SK-N-SH treated with all-trans-retinoic acid at 6 μM for 48 hours (cell line): ENCODE measurements at regions not wholly inside any gene's neighbourhood (a gene's known extent, or its start where the extent isn't known, plus 50 kb on each side); places are given as distances from the start of the nearest gene placed in this dataset.

ENCODE experiments used
- ATAC-seq: fragments of 200-7000 bp; cut with Tn5 transposase; 3 replicates; pipeline ENCODE4 v1.9.1; 2020; ENCODE audit warnings: mild to moderate bottlenecking, moderate library complexity
- ARNTL ChIP-seq: fragments of 450-650 bp; formaldehyde crosslinking; IDR thresholded peaks from 2 replicates; pipeline ENCODE4 v1.5.0; 2020; ENCODE audit warnings: low read depth, mild to moderate bottlenecking, moderate library complexity, borderline replicate concordance
- BACH2 ChIP-seq: fragments of 250-450 bp; sonication (Bioruptor Pico); IDR thresholded peaks from 2 replicates; pipeline ENCODE4 v1.9.0; 2021; ENCODE audit warnings: mild to moderate bottlenecking, borderline replicate concordance
- ESRRG ChIP-seq: fragments of 250-450 bp; sonication (Bioruptor Pico); IDR thresholded peaks from 2 replicates; pipeline ENCODE4 v1.6.1; 2021; ENCODE audit warnings: mild to moderate bottlenecking
- GLIS3 ChIP-seq: fragments of 250-450 bp; sonication (Bioruptor Pico); IDR thresholded peaks from 2 replicates; pipeline ENCODE4 v1.5.0; 2020; ENCODE audit warnings: mild to moderate bottlenecking, moderate library complexity
- ISL1 ChIP-seq: fragments of 250-450 bp; sonication (Bioruptor Pico); IDR thresholded peaks from 2 replicates; pipeline ENCODE4 v2.1.2; 2022; ENCODE audit warnings: mild to moderate bottlenecking, moderate library complexity
- OSR1 ChIP-seq: fragments of 250-450 bp; sonication (Bioruptor Pico); IDR thresholded peaks from 2 replicates; pipeline ENCODE4 v1.8.0; 2022; ENCODE audit warnings: moderate library complexity, mild to moderate bottlenecking, inconsistent platforms
- POU6F1 ChIP-seq: fragments of 250-450 bp; sonication (Bioruptor Pico); IDR thresholded peaks from 2 replicates; pipeline ENCODE4 v1.8.0; 2021; ENCODE audit warnings: low read depth, mild to moderate bottlenecking, moderate library complexity, borderline replicate concordance
- RARB ChIP-seq: fragments of 250-450 bp; sonication (Bioruptor Pico); IDR thresholded peaks from 2 replicates; pipeline ENCODE4 v1.8.0; 2021; ENCODE audit warnings: mild to moderate bottlenecking, moderate library complexity
- SNAI2 ChIP-seq: fragments of 250-450 bp; sonication (Bioruptor Pico); IDR thresholded peaks from 2 replicates; pipeline ENCODE4 v1.5.0; 2020; ENCODE audit warnings: mild to moderate bottlenecking, moderate library complexity
- TCF4 ChIP-seq: fragments of 250-450 bp; sonication (Bioruptor Pico); IDR thresholded peaks from 2 replicates; pipeline ENCODE4 v1.8.0; 2021; ENCODE audit warnings: mild to moderate bottlenecking, moderate library complexity, borderline replicate concordance
- TOX ChIP-seq: fragments of 250-450 bp; sonication (Bioruptor Pico); IDR thresholded peaks from 2 replicates; pipeline ENCODE4 v1.8.0; 2021; ENCODE audit warnings: mild to moderate bottlenecking, moderate library complexity, borderline replicate concordance
- ZC3H10 ChIP-seq: fragments of 250-450 bp; sonication (Bioruptor Pico); IDR thresholded peaks from 2 replicates; pipeline ENCODE4 v1.5.1; 2021; ENCODE audit warnings: mild to moderate bottlenecking, moderate library complexity
- ZFP3 ChIP-seq: fragments of 250-450 bp; sonication (Bioruptor Pico); IDR thresholded peaks from 2 replicates; pipeline ENCODE4 v1.5.0; 2020; ENCODE audit warnings: mild to moderate bottlenecking, moderate library complexity
- ZFP30 ChIP-seq: fragments of 450-650 bp; formaldehyde crosslinking; IDR thresholded peaks from 2 replicates; pipeline ENCODE4 v1.5.0; 2022; ENCODE audit warnings: mild to moderate bottlenecking, moderate library complexity
- ZNF565 ChIP-seq: fragments of 450-650 bp; formaldehyde crosslinking; conservative IDR thresholded peaks from 2 replicates; pipeline ENCODE4 v1.5.0; 2020; ENCODE audit warnings: low read depth, mild to moderate bottlenecking, moderate library complexity
- ZNF70 ChIP-seq: fragments of 450-650 bp; formaldehyde crosslinking; IDR thresholded peaks from 2 replicates; pipeline ENCODE4 v1.5.0; 2020; ENCODE audit warnings: mild to moderate bottlenecking, moderate library complexity
- ZNF8 ChIP-seq: fragments of 450-650 bp; formaldehyde crosslinking; IDR thresholded peaks from 2 replicates; pipeline ENCODE4 v1.5.0; 2020; ENCODE audit warnings: mild to moderate bottlenecking, moderate library complexity
- TF ChIP-seq, protein P1 (sequence below): fragments of 250-450 bp; sonication (Bioruptor Pico); IDR thresholded peaks from 2 replicates; pipeline ENCODE4 v1.5.0; 2020; ENCODE audit warnings: mild to moderate bottlenecking, moderate library complexity
- TF ChIP-seq, protein P2 (sequence below): fragments of 250-450 bp; sonication (Bioruptor Pico); IDR thresholded peaks from 2 replicates; pipeline ENCODE4 v1.5.1; 2021; ENCODE audit warnings: mild to moderate bottlenecking, moderate library complexity
- TF ChIP-seq, protein P3 (sequence below): fragments of 250-450 bp; sonication (Bioruptor Pico); IDR thresholded peaks from 2 replicates; pipeline ENCODE4 v1.5.1; 2020; ENCODE audit warnings: low read depth, mild to moderate bottlenecking, moderate library complexity
- TF ChIP-seq, protein P4 (sequence below): fragments of 250-450 bp; sonication (Bioruptor Pico); IDR thresholded peaks from 2 replicates; pipeline ENCODE4 v1.8.0; 2020; ENCODE audit warnings: mild to moderate bottlenecking, moderate library complexity, borderline replicate concordance

- ATAC-seq, result no peak
- TF ChIP-seq RARB (CRISPR knock-in tag) (no peak), TCF4 (CRISPR knock-in tag) (no peak), BACH2 (CRISPR knock-in tag) (no peak), SNAI2 (CRISPR knock-in tag) (no peak), ZNF70 (CRISPR knock-in tag) (no peak), ZNF565 (CRISPR knock-in tag) (no peak), TOX (CRISPR knock-in tag) (no peak), ZNF8 (CRISPR knock-in tag) (no peak), ZFP3 (CRISPR knock-in tag) (no peak), ISL1 (CRISPR knock-in tag) (no peak), ZC3H10 (CRISPR knock-in tag) (no peak), ZFP30 (CRISPR knock-in tag) (no peak), OSR1 (CRISPR knock-in tag) (no peak)
- TF ChIP-seq, protein P1, sequence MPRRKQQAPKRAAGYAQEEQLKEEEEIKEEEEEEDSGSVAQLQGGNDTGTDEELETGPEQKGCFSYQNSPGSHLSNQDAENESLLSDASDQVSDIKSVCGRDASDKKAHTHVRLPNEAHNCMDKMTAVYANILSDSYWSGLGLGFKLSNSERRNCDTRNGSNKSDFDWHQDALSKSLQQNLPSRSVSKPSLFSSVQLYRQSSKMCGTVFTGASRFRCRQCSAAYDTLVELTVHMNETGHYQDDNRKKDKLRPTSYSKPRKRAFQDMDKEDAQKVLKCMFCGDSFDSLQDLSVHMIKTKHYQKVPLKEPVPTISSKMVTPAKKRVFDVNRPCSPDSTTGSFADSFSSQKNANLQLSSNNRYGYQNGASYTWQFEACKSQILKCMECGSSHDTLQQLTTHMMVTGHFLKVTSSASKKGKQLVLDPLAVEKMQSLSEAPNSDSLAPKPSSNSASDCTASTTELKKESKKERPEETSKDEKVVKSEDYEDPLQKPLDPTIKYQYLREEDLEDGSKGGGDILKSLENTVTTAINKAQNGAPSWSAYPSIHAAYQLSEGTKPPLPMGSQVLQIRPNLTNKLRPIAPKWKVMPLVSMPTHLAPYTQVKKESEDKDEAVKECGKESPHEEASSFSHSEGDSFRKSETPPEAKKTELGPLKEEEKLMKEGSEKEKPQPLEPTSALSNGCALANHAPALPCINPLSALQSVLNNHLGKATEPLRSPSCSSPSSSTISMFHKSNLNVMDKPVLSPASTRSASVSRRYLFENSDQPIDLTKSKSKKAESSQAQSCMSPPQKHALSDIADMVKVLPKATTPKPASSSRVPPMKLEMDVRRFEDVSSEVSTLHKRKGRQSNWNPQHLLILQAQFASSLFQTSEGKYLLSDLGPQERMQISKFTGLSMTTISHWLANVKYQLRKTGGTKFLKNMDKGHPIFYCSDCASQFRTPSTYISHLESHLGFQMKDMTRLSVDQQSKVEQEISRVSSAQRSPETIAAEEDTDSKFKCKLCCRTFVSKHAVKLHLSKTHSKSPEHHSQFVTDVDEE, result no peak
- TF ChIP-seq, protein P2, sequence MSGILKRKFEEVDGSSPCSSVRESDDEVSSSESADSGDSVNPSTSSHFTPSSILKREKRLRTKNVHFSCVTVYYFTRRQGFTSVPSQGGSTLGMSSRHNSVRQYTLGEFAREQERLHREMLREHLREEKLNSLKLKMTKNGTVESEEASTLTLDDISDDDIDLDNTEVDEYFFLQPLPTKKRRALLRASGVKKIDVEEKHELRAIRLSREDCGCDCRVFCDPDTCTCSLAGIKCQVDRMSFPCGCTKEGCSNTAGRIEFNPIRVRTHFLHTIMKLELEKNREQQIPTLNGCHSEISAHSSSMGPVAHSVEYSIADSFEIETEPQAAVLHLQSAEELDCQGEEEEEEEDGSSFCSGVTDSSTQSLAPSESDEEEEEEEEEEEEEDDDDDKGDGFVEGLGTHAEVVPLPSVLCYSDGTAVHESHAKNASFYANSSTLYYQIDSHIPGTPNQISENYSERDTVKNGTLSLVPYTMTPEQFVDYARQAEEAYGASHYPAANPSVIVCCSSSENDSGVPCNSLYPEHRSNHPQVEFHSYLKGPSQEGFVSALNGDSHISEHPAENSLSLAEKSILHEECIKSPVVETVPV (CRISPR knock-in tag), result no peak
- TF ChIP-seq, protein P3, sequence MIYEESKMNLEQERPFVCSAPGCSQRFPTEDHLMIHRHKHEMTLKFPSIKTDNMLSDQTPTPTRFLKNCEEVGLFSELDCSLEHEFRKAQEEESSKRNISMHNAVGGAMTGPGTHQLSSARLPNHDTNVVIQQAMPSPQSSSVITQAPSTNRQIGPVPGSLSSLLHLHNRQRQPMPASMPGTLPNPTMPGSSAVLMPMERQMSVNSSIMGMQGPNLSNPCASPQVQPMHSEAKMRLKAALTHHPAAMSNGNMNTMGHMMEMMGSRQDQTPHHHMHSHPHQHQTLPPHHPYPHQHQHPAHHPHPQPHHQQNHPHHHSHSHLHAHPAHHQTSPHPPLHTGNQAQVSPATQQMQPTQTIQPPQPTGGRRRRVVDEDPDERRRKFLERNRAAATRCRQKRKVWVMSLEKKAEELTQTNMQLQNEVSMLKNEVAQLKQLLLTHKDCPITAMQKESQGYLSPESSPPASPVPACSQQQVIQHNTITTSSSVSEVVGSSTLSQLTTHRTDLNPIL (CRISPR knock-in tag), result no peak
- TF ChIP-seq, protein P4, sequence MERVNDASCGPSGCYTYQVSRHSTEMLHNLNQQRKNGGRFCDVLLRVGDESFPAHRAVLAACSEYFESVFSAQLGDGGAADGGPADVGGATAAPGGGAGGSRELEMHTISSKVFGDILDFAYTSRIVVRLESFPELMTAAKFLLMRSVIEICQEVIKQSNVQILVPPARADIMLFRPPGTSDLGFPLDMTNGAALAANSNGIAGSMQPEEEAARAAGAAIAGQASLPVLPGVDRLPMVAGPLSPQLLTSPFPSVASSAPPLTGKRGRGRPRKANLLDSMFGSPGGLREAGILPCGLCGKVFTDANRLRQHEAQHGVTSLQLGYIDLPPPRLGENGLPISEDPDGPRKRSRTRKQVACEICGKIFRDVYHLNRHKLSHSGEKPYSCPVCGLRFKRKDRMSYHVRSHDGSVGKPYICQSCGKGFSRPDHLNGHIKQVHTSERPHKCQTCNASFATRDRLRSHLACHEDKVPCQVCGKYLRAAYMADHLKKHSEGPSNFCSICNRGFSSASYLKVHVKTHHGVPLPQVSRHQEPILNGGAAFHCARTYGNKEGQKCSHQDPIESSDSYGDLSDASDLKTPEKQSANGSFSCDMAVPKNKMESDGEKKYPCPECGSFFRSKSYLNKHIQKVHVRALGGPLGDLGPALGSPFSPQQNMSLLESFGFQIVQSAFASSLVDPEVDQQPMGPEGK (CRISPR knock-in tag), result no peak
Measured at GRCh38 chr2:121149384-121149783, 135.6 kb downstream of the TFCP2L1 start.

DNA sequence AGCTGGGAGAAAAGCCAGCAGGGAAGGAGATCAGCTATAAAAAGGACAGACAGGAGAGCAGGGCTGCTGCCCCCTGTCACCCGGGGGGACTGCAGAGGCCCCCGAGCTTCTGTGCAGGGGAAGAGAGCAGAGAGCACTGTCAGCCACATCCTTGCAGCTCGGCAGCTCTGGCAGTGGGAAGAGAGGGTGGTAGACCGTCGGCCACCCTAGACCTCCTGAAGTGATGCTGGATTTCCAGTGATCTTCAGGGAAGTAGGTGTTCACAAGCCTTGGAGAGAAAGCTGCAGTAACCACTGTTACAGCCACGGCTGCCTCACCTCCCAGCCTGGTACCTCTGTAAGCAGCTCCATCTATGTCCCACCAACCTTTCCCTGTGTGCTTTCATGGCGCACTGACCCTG lies 134.9 kb downstream of the TFCP2L1 start:
- no peak for ATAC-seq
- TF ChIP-seq ZC3H10 (CRISPR knock-in tag), result no peak
- no peak for TF ChIP-seq POU6F1
- no peak for TF ChIP-seq GLIS3 (CRISPR knock-in tag)
- no peak for TF ChIP-seq ZNF70 (CRISPR knock-in tag)
- TF ChIP-seq, protein P3 (CRISPR knock-in tag), result no peak
- TF ChIP-seq, all 23 proteins: peak for 0

DNA sequence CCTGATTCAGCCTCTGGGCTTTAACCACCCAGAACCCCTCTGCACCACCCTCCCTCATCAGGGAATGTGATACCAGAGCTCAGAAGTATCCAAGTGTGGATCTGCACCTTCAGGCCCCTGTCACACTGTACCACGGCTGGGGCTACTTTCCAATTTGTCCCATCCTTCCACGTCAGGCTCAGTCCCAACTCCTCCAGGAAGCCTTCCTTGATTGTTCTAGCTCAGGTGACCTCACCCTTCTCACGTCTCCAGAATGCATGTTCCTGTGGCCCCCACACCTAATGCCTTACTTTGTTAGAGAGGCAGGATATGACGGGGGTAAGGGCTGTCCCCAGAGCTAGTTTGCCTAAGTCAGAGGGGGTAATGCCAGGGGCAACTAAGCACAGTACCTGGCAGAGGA lies 134.3 kb downstream of the TFCP2L1 start:
- no peak for ATAC-seq
- TF ChIP-seq TCF4 (CRISPR knock-in tag), result no peak
- no peak for TF ChIP-seq SNAI2 (CRISPR knock-in tag)
- TF ChIP-seq, protein P1, result no peak
- TF ChIP-seq, protein P2 (CRISPR knock-in tag), result no peak
- no peak for TF ChIP-seq ESRRG (CRISPR knock-in tag)
- TF ChIP-seq ZFP30 (CRISPR knock-in tag), result no peak
- no peak for TF ChIP-seq ARNTL (CRISPR knock-in tag)
- TF ChIP-seq RARB (CRISPR knock-in tag), result no peak
- TF ChIP-seq POU6F1, result no peak
